ENCODE measurements at regions not wholly inside any gene's neighbourhood (a gene's known extent, or its start where the extent isn't known, plus 50 kb on each side); places are given as distances from the start of the nearest gene placed in this dataset.

DNA sequence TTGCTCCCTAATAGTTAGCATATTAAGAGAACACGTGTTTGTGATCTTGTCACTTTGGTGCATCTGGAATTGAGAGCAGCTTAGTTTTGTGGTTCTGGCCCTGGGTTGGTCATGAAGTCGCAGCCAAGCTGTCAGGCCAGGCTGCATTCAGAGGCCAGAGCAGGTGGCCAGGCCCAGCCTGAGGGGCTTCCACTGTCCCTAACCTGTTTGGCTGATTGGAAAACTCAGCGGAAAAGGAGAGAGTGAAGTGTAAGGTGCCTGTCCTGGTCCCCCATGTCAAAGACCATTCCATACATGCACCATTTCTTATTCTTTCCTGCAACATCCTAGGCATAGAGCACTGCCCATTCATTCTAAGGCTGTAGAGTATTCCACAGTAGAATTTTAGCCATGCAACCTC is 111.5 kb upstream of the IGLL5 start:
- Mint-ChIP-seq H3K4me1 (ENCODE audit: unreplicated experiment) (no peaks in the 10 kb centered on the region), H3K27ac (no peak overlapping the region), H3K27me3 (peaks cover 22% of the 10 kb centered on the region), H3K4me3 (no peak overlapping the region), H3K36me3 (no peaks in the 10 kb centered on the region), H3K9me3 (no peaks in the 10 kb centered on the region)
- TF ChIP-seq, protein P1, sequence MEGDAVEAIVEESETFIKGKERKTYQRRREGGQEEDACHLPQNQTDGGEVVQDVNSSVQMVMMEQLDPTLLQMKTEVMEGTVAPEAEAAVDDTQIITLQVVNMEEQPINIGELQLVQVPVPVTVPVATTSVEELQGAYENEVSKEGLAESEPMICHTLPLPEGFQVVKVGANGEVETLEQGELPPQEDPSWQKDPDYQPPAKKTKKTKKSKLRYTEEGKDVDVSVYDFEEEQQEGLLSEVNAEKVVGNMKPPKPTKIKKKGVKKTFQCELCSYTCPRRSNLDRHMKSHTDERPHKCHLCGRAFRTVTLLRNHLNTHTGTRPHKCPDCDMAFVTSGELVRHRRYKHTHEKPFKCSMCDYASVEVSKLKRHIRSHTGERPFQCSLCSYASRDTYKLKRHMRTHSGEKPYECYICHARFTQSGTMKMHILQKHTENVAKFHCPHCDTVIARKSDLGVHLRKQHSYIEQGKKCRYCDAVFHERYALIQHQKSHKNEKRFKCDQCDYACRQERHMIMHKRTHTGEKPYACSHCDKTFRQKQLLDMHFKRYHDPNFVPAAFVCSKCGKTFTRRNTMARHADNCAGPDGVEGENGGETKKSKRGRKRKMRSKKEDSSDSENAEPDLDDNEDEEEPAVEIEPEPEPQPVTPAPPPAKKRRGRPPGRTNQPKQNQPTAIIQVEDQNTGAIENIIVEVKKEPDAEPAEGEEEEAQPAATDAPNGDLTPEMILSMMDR (conservative IDR thresholded peaks at IDR 0.05): no peak
- no peak for DNase-seq (ENCODE audit: extremely low spot score, unreplicated experiment)

DNA sequence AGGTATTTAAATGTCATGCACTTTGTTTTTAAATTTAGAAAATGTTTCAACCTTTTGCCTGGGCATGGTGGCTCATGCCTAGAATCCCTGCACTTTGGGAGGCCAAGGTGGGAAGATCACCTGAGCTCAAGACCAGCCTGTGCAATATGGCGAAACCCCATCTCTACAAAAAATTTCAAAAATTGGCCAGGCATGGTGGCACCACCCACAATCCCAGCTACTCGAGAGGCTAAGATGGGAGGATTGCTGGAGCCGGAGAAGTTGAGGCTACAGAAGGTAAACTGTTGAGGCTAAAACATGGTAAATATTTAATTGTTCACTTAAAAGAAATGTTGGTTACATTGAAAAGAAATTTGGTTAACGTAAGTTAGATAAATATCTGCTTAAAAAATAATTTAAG is 108.4 kb upstream of the IGLL5 start:
- H3K9me3 Mint-ChIP-seq: no peaks in the 10 kb centered on the region
- H3K36me3 Mint-ChIP-seq: no peaks in the 10 kb centered on the region
- H3K27ac Mint-ChIP-seq: no peak overlapping the region
- no peak overlapping the region for H3K4me3 Mint-ChIP-seq
- no peak for DNase-seq (ENCODE audit: extremely low spot score, unreplicated experiment)
- no peaks in the 10 kb centered on the region for H3K4me1 Mint-ChIP-seq (ENCODE audit: unreplicated experiment)
- TF ChIP-seq, protein P1 (conservative IDR thresholded peaks at IDR 0.05): no peak
- peaks cover 26% of the 10 kb centered on the region for H3K27me3 Mint-ChIP-seq

DNA sequence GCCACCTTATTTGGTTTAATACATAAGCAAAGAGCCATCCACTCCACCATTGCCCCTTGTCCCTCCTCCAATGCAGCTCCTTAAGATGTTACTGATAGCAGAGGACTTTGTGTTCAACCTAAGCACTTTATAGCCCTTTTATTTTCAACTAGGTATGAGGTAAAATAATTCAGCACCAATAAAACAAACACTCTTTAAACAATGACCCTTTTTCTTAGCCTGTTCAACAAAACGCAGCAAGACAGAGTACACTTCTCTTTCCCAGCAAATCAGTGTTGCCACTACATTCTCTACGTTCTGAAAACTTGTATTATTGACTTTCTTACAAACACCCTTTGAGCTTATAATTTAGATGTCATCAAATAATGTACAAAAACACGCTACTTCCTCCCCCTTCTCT is 104.0 kb upstream of the IGLL5 start:
- H3K4me3 Mint-ChIP-seq: no peak overlapping the region
- H3K27me3 Mint-ChIP-seq: peaks cover 32% of the 10 kb centered on the region
- H3K36me3 Mint-ChIP-seq: no peaks in the 10 kb centered on the region

DNA sequence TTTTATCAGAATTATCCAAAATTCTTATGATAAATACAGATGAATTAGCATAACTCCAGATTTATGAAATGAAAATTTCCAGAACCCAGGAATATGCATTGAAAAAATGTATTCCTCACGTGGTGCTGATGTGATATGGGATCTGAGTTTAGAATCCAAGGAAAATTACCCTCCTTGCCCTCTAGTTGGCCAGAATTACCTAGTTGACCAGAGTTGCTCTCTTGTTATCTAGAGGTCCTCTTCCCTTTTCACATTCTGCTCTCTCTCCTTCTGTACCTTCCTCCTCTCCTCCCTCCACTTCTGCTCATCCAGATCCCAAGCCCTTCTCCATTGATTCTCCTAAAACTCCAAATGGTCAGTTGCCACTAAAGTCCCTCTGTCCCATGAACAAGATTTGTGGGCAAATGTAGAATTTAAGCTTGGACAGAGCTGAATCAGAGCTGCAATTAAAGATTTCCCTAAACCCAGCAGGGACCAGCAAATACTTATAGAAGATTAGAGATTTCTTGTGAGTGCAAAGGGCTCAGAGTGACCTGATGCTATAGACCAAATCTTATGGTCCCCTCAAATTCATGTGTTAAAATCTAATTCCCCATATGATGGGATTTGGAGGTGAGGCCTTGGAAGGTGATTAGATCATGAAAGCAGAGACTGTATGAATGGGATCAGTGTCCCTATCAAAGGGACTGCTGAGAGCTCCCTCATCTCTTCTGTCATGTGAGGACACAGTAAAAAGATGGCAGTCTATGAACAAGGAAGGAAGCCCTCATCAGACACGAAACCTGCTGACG is 103.2 kb upstream of the IGLL5 start:
- Mint-ChIP-seq H3K36me3 (no peaks in the 10 kb centered on the region), H3K27ac (no peak overlapping the region), H3K4me1 (ENCODE audit: unreplicated experiment) (no peaks in the 10 kb centered on the region), H3K27me3 (peaks cover 32% of the 10 kb centered on the region), H3K4me3 (no peak overlapping the region), H3K9me3 (no peaks in the 10 kb centered on the region)
- TF ChIP-seq, protein P1 (conservative IDR thresholded peaks at IDR 0.05): peak; percentile 46
- DNase-seq (ENCODE audit: extremely low spot score, unreplicated experiment): no peak

More for the DNA sequence above, 104.0 kb upstream of the IGLL5 start:
- no peak overlapping the region for H3K27ac Mint-ChIP-seq
- H3K4me1 Mint-ChIP-seq (ENCODE audit: unreplicated experiment): no peaks in the 10 kb centered on the region
- no peak for DNase-seq (ENCODE audit: extremely low spot score, unreplicated experiment)
- TF ChIP-seq, protein P1 (conservative IDR thresholded peaks at IDR 0.05): no peak
- H3K9me3 Mint-ChIP-seq: no peaks in the 10 kb centered on the region

DNA sequence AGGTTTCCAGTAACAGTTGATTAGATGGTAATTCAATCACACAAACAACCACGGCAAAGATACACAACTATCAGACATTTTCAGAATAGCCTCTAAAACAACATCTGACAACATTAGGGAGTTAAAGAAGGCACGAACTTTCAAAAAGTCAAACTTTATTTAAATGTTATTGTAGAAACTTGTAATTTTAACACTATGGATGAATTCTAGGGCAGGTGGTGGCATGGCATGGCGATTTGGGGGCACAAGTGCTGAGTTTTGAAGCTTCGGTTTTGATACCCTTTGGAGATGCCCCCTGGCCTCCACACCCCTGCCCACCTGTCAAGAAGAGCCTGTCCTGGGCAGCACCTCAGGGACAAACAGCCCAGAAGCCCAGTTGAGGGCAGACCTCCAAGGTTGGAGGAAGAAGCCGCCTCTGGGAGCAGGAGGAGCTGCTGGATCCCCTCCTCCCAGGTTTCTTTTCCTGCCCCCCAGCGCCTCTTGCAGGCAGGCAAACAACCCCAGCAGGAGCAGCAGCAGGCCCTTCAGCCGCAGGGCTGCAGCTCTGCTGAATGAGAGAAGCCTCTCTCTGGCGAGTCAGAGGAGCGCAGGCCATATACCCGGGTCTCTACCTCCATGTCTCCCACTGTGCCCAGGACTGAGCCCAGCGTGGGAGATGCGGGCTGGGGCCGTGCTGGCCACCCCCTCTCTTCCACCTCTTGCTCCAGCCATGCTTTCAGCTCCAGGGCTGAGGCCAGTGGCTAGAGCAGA is 102.1 kb upstream of the IGLL5 start:
- TF ChIP-seq, protein P1 (conservative IDR thresholded peaks at IDR 0.05): no peak
- H3K27ac Mint-ChIP-seq: no peak overlapping the region
- DNase-seq (ENCODE audit: extremely low spot score, unreplicated experiment): no peak
- H3K36me3 Mint-ChIP-seq: no peaks in the 10 kb centered on the region
- peaks cover 32% of the 10 kb centered on the region for H3K27me3 Mint-ChIP-seq
- H3K4me1 Mint-ChIP-seq (ENCODE audit: unreplicated experiment): no peaks in the 10 kb centered on the region
- no peak overlapping the region for H3K4me3 Mint-ChIP-seq
- H3K9me3 Mint-ChIP-seq: no peaks in the 10 kb centered on the region
